ENCODE measurements at regions not wholly inside any gene's neighbourhood (a gene's known extent, or its start where the extent isn't known, plus 50 kb on each side); places are given as distances from the start of the nearest gene placed in this dataset.
A peak's percentile ranks its signal among the peaks of the same experiment; 100 is the strongest.
"Not testable (repeated sequence)": the region's sequence is repeated elsewhere in the genome, so short reads cannot be mapped to it uniquely, and the experiment has no call there.

- DNase-seq = peak in 2 of 58 donors; percentile 49 to 53
Measured at GRCh38 chr14:39614297-39614923, 182.2 kb upstream of the FBXO33 start.

- no peak for DNase-seq
Measured at GRCh38 chr14:39609119-39609518, 176.9 kb upstream of the FBXO33 start.

- no peak for DNase-seq
Measured at GRCh38 chr14:39607978-39608377, 175.7 kb upstream of the FBXO33 start.

GRCh38 chr14:39603942-39604341 lies 171.7 kb upstream of the FBXO33 start:
- no peak for DNase-seq

DNA sequence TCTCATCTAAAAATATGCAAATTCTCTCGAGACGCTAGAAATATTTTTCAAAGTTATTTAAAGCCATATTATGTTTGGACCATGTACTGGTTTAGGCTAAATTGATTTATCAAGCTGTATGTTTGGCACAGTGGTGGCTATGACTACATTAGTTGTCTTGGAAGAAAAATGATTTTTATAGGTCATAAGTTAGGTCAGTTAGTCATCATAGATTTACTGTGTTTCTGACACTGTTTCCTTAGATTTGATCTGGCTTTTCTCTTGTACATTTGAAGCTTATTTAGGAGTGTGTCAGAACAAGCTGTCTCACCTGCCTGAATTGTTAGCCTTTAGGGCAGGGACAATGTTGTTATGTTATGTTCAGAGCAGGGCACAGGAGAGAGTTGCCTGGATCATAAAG lies 161.1 kb upstream of the FBXO33 start:
- no peak for DNase-seq

DNA sequence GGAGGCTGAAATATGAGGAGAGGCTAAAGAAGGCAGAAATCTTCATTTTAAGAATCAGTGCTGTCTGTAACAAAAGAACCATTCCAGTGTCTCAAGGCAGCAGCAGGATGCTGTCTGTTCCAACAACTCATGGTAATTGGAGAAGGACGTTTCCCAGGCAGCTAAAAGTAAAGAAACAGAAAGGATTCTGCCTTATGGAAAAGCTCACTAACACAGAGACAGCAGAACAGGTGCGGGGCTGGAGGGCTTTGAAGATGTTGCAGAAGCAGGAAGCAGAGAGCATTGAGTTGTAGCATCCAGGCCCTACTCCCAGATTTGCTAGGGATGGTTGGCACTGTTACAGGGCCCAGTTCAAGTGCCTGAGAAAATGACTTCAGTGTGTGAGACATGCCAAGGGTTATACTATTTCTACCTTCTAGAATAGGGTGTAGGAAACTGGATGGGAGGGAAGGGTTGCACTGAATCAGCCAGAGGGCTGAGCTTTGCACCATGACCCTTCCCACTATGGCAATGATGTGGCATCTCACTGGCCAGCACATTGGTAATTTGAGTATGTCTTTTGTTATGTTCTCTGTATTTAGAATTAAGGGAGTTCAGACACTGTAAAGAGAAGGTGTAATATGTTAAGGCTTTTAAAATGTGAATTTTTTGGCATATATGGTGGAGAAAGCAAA lies 160.0 kb upstream of the FBXO33 start:
- no peak for DNase-seq

GRCh38 chr14:39589882-39590281 lies 157.6 kb upstream of the FBXO33 start:
- not testable (repeated sequence) for DNase-seq

GRCh38 chr14:39582028-39582654 lies 149.9 kb upstream of the FBXO33 start:
- no peak for DNase-seq

GRCh38 chr14:39581474-39581873 lies 149.2 kb upstream of the FBXO33 start:
- DNase-seq = no peak

DNA sequence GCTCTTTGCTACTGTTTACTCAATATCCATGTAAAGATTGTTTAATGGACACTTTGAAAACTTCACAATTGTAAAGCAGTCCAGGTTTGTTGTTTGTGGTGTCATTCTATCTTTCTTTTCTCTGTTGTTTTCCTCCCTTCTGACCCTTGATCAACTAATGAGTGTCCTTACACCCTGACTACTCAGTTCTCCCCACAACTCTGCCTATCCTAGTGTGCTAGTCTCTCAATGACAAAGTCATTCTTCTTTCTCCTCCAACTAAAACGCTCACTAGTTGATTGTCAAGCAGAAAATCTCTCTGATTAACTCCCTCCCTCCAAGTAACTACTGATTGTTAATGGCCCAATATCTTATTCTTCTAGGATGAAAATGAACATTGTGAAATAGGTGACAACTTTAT lies 148.5 kb upstream of the FBXO33 start:
- no peak for DNase-seq

DNA sequence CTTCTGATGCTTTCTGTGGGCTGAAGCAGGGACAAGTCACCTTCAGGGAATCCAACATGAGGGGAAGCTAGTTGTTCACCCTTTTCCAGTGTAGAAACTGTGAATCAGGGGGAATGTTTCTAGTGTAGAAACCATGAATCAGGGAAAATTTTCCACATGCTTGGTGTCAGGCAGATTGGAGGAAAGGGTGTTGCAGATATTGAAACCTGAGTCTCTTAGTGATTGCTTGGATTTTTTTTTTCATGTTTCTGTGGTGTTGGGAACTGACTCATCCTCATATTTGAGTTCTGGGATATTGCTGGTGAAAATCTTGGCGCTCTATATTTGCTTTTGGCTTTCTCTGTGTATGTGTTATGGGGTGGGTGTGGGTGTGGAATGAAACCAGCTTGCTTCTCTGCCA lies 144.5 kb upstream of the FBXO33 start:
- no peak for DNase-seq

GRCh38 chr14:39576258-39576657 lies 144.0 kb upstream of the FBXO33 start:
- no peak for DNase-seq

DNA sequence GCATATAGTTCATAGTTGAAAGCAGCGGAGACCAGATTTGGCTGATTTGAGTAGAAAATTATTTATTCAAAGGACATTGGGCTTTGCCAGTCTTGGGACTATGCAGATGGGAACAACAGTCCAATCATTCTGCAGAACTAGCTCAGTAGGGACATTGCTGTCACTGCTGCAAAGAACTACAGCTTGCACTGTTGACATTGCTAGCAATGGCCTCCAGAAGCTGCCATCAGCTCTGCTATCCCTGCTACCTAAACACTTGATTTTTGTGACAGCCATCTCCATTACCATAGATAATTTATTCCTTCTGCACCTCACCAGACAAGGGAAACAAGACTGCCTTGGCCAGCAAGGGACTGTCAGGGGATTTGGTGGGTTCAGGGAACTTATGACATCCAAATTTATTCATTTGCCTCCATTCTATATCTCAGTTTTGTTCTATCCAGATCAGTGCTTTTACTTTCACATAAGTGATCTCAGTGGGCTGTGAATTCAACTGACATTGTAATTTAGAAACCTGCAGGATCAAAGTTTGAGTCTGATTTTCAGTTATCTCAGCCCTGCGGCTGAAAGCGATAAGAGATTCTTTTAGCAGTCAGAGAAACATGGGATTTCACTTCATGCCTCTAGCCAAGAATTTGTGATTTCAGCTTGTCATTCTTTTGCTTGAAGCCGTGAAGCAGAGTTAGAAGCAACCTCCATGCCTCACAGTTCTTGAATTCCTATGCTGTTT lies 136.7 kb upstream of the FBXO33 start:
- no peak for DNase-seq

DNA sequence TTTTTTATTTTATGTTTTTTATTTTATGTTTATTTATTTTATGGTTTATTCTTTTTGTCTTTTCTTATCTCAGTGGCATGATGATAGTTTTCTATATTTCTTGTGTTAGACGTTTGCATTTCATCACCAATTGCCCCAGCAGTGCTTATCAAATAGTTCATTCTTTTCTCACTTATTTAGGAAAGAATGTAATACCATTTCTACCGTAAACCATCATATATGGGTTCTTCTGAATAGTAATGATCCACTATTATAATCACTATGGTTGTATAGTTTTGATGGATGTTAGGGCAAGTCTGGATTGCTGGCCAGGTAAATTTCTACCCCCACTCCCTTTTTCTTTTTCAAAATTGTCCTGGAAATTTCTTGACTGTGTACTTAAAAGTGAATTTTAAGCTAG lies 134.6 kb upstream of the FBXO33 start:
- no peak for DNase-seq

GRCh38 chr14:39563361-39563760 lies 131.1 kb upstream of the FBXO33 start:
- no peak for DNase-seq

DNA sequence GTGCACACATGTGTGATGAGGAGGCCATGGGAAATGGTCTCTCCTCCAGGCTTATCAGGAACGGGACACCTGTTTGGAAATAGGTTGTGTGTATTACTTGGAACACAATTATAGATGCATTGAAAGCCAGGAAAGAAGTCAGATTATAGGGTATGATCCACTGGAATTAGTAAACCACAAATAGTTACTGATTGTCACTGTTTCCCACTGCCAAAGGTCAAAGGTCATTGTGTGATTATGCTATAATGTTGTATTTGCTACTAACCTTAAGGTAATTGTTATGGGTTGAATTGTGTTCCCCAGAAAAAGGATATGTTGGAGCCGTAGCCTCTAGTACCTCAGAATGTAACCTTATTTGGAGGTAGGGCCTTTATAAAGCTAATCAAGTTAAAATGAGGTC lies 129.9 kb upstream of the FBXO33 start:
- no peak for DNase-seq

GRCh38 chr14:39558525-39558924 lies 126.3 kb upstream of the FBXO33 start:
- no peak for DNase-seq

DNA sequence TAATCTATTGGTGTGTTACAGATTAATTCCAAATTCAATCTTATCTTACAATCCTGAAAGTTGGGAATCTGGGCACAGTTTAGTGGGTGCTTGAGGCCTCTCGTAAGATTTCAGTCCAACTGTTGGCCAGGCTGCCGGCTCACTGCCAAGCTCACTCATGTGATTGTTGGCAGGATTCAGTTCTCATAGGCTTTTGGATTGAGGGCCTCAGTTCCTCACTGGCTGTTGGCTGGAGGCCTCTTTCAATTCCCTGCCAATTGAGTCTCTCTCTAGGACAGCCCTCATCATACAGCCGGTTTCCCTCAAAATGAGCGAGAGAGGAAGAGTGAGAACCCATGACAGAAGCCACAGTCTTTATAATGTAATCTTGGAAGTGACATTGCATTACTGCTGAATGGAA lies 123.5 kb upstream of the FBXO33 start:
- DNase-seq = peak in 15 of 58 donors; percentile 0 to 19 (median 4)

DNA sequence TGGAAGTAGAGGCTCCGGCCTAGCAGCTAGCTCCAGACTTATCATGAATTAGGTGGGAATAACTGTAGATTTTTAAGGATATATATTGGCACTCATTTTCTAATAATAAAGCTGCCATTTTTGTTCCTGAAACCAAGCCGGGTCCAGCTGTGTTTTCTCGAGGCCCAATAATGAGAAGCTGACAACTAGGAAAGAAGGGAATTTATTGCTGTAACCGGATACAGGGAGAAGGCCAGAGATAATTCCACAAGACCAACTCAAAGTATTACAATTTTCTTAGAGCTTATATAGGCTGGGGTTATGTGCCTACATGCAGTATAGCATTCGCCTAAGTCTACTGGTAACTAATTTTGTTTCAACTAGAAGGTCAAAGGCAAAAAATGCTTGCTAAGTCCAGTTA lies 122.3 kb upstream of the FBXO33 start:
- no peak for DNase-seq

- no peak for DNase-seq
Measured at GRCh38 chr14:39548358-39548757, 116.1 kb upstream of the FBXO33 start.

DNA sequence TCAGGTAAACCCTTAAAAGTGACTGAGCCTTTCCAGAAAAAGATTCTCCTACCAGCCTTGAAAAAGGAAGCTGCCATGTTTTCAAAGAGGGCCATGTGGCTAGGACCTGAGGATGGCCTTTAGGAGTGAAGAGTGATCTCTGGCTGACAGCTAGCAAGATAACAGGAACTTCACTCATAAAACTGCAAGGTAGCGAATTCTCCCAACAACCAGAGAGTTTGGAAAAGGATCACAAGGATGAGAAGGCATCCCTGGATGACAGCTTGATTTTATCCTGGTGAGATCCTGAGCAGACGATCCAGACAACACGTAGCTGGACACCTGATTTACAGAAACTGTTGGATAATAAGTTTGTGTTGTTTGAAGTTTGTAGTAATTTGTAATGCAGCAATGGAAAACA lies 115.6 kb upstream of the FBXO33 start:
- DNase-seq = no peak

- DNase-seq = no peak
Measured at GRCh38 chr14:39505812-39506211, 73.6 kb upstream of the FBXO33 start.

All from anterior cingulate cortex (tissue), 58 donors.